ENCODE measurements at regions not wholly inside any gene's neighbourhood (a gene's known extent, or its start where the extent isn't known, plus 50 kb on each side); places are given as distances from the start of the nearest gene placed in this dataset.

DNA sequence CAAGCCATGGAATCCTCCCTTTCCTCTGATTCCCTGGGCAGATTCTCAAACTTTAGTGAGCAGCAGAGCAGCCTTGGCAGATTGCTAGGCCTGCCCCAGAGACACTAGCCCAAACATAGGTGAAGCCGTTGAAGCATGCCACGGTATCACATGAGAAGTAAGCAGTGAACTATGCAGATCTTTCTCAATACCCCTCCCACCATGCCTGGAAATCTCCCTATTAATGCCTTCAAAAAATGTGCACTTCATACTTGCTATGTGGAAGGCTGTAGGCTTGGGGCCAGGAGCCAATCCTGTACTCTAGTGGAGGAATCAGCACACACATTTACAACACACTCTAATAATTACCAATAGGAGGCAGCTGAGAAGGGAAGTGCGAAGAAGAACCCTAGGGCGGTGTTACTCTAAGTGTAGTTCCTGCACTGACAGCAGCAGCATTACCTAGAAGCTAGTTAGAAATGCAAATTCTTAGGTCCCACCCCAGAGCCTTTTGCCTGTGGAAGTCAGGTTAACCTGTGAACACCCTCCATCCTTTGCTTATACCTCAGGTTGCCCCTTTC, 305.1 kb upstream of the SPRED2 start:
- TF ChIP-seq, protein P1, sequence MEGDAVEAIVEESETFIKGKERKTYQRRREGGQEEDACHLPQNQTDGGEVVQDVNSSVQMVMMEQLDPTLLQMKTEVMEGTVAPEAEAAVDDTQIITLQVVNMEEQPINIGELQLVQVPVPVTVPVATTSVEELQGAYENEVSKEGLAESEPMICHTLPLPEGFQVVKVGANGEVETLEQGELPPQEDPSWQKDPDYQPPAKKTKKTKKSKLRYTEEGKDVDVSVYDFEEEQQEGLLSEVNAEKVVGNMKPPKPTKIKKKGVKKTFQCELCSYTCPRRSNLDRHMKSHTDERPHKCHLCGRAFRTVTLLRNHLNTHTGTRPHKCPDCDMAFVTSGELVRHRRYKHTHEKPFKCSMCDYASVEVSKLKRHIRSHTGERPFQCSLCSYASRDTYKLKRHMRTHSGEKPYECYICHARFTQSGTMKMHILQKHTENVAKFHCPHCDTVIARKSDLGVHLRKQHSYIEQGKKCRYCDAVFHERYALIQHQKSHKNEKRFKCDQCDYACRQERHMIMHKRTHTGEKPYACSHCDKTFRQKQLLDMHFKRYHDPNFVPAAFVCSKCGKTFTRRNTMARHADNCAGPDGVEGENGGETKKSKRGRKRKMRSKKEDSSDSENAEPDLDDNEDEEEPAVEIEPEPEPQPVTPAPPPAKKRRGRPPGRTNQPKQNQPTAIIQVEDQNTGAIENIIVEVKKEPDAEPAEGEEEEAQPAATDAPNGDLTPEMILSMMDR (IDR thresholded peaks at IDR 0.05) = no peak
- TF ChIP-seq POLR2A (IDR thresholded peaks at IDR 0.05) = no peak
- TF ChIP-seq EP300 (IDR thresholded peaks at IDR 0.05) = no peak
- TF ChIP-seq POLR2AphosphoS5 (IDR thresholded peaks at IDR 0.05) = no peak

All from gastroesophageal sphincter (tissue), 3 donors.